OCI-LY3 (cell line): ENCODE measurements at regions not wholly inside any gene's neighbourhood (a gene's known extent, or its start where the extent isn't known, plus 50 kb on each side); places are given as distances from the start of the nearest gene placed in this dataset.

ENCODE experiments used
- CTCF ChIP-seq: fragments of 200-600, 300-600 bp; sonication (generic); IDR thresholded peaks from 2 replicates; pipeline ENCODE4 v1.5.1; 2014; ENCODE audit warnings: antibody characterized with exemption, low read length, low read depth
- EZH2phosphoT487 ChIP-seq: fragments of 200-600 bp; shearing (Covaris generic); IDR thresholded peaks from 2 replicates; pipeline ENCODE4 v1.6.1; 2018; ENCODE audit warnings: antibody characterized with exemption, mixed run types, low read depth

- peak; percentile 34 for TF ChIP-seq CTCF
- TF ChIP-seq EZH2phosphoT487 = no peak
Observed at GRCh38 chr3:195011231-195011834, 259.6 kb downstream of the XXYLT1 start.
